H9 (cell line): ENCODE measurements at regions not wholly inside any gene's neighbourhood (a gene's known extent, or its start where the extent isn't known, plus 50 kb on each side); places are given as distances from the start of the nearest gene placed in this dataset.

Experiments
- DNase-seq: peaks from one replicate; pipeline ENCODE4 v3.0.0-alpha.2; 2017
- H2AFZ ChIP-seq: one replicate; pipeline ENCODE4 v1.6.1; 2013; ENCODE audit warnings: mild to moderate bottlenecking, low read length, control low read depth, moderate library complexity
- H2AK5ac ChIP-seq: 2 replicates; pipeline ENCODE4 v1.6.1; 2013; ENCODE audit warnings: low read length, control low read depth, mixed read lengths; ENCODE audit not compliant: insufficient read length
- H2BK120ac ChIP-seq: one replicate; pipeline ENCODE4 v1.6.1; 2013; ENCODE audit warnings: low read depth, mild to moderate bottlenecking, low read length, control low read depth, inconsistent platforms; ENCODE audit not compliant: poor library complexity, severe bottlenecking
- H2BK12ac ChIP-seq: 2 replicates; pipeline ENCODE4 v1.6.1; 2013; ENCODE audit warnings: low read length, control low read depth, mixed read lengths, low read depth; ENCODE audit not compliant: insufficient read length
- H2BK15ac ChIP-seq: 2 replicates; pipeline ENCODE4 v1.6.1; 2013; ENCODE audit warnings: low read depth, low read length, control low read depth
- H2BK20ac ChIP-seq: one replicate; pipeline ENCODE4 v1.6.1; 2013; ENCODE audit warnings: low read depth, mild to moderate bottlenecking, low read length, control low read depth, inconsistent platforms; ENCODE audit not compliant: poor library complexity, severe bottlenecking
- H2BK5ac ChIP-seq: 2 replicates; pipeline ENCODE4 v1.6.1; 2013; ENCODE audit warnings: low read length, control low read depth, mixed read lengths; ENCODE audit not compliant: insufficient read length
- H3K14ac ChIP-seq: 2 replicates; pipeline ENCODE4 v1.6.1; 2013; ENCODE audit warnings: low read length, control low read depth; ENCODE audit not compliant: insufficient read depth
- H3K18ac ChIP-seq: 2 replicates; pipeline ENCODE4 v1.6.1; 2013; ENCODE audit warnings: low read depth, mild to moderate bottlenecking, mixed read lengths, low read length, control low read depth; ENCODE audit not compliant: insufficient read length
- H3K23ac ChIP-seq: 2 replicates; pipeline ENCODE4 v1.6.1; 2013; ENCODE audit warnings: low read length, control low read depth, mixed read lengths, low read depth; ENCODE audit not compliant: insufficient read length
- H3K23me2 ChIP-seq: 2 replicates; pipeline ENCODE4 v1.6.1; 2013; ENCODE audit warnings: low read depth, mild to moderate bottlenecking, mixed read lengths, low read length, control low read depth; ENCODE audit not compliant: insufficient read length, poor library complexity, severe bottlenecking
- H3K27ac ChIP-seq: 2 replicates; pipeline ENCODE4 v1.5.1; 2013; ENCODE audit warnings: low read length, control low read depth, mixed read lengths, low read depth; ENCODE audit not compliant: insufficient read length
- H3K27me3 ChIP-seq: 2 replicates; pipeline ENCODE4 v1.6.1; 2013; ENCODE audit warnings: low read length, control low read depth, inconsistent platforms; ENCODE audit not compliant: insufficient read depth
- H3K4ac ChIP-seq: 2 replicates; pipeline ENCODE4 v1.6.1; 2013; ENCODE audit warnings: low read depth, mild to moderate bottlenecking, control low read depth, inconsistent platforms, low read length, moderate library complexity
- H3K4me1 ChIP-seq: 2 replicates; pipeline ENCODE4 v1.6.1; 2013; ENCODE audit warnings: low read length, control low read depth, inconsistent platforms; ENCODE audit not compliant: insufficient read depth
- H3K4me2 ChIP-seq: 2 replicates; pipeline ENCODE4 v1.6.1; 2013; ENCODE audit warnings: low read length, control low read depth, mixed read lengths; ENCODE audit not compliant: insufficient read length, insufficient read depth
- H3K56ac ChIP-seq: 2 replicates; pipeline ENCODE4 v1.6.1; 2013; ENCODE audit warnings: low read depth, mild to moderate bottlenecking, mixed read lengths, low read length, control low read depth; ENCODE audit not compliant: insufficient read length
- H3K79me1 ChIP-seq: 2 replicates; pipeline ENCODE4 v1.6.1; 2013; ENCODE audit warnings: low read depth, mild to moderate bottlenecking, moderate library complexity, low read length, control low read depth, inconsistent platforms; ENCODE audit not compliant: insufficient read depth, poor library complexity, severe bottlenecking
- H3K79me2 ChIP-seq: 2 replicates; pipeline ENCODE4 v1.6.1; 2013; ENCODE audit warnings: low read length, control low read depth, inconsistent platforms; ENCODE audit not compliant: insufficient read depth
- H3K9ac ChIP-seq: 2 replicates; pipeline ENCODE4 v1.6.1; 2013; ENCODE audit warnings: low read length, control low read depth, mixed read lengths; ENCODE audit not compliant: insufficient read length; ENCODE audit errors: extremely low read depth
- H3K9me3 ChIP-seq: one replicate; pipeline ENCODE4 v1.6.1; 2013; ENCODE audit warnings: low read depth, low read length, inconsistent platforms; ENCODE audit not compliant: control insufficient read depth
- H3T11ph ChIP-seq: one replicate; pipeline ENCODE4 v1.6.1; 2013; ENCODE audit warnings: mild to moderate bottlenecking, low read length, control low read depth, inconsistent platforms
- H4K20me1 ChIP-seq: one replicate; pipeline ENCODE4 v1.6.1; 2013; ENCODE audit not compliant: control insufficient read depth, insufficient read length, insufficient read depth
- H4K5ac ChIP-seq: 2 replicates; pipeline ENCODE4 v1.6.1; 2013; ENCODE audit warnings: low read depth, mild to moderate bottlenecking, mixed read lengths, low read length, control low read depth; ENCODE audit not compliant: insufficient read length
- H4K8ac ChIP-seq: replicated peaks from 2 replicates; pipeline ENCODE4 v1.6.1; 2013; ENCODE audit warnings: low read length, control low read depth, mixed read lengths, low read depth; ENCODE audit not compliant: insufficient read length
- H4K91ac ChIP-seq: 2 replicates; pipeline ENCODE4 v1.6.1; 2013; ENCODE audit warnings: low read depth, mild to moderate bottlenecking, moderate library complexity, mixed read lengths, low read length, control low read depth; ENCODE audit not compliant: insufficient read length
- H3K27ac Mint-ChIP-seq, 3 experiments: 2 replicates in 2 of 3; 3 replicates in 1 of 3; pipeline ENCODE4 v1.8.0; 2020 to 2021; ENCODE audit warnings: mixed read lengths in 3 of 3, mild to moderate bottlenecking in 1 of 3, moderate library complexity in 1 of 3
- H3K27me3 Mint-ChIP-seq: 2 replicates; pipeline ENCODE4 v1.8.0; 2021; ENCODE audit warnings: low read depth, mild to moderate bottlenecking, moderate library complexity, mixed read lengths
- H3K36me3 Mint-ChIP-seq, 3 experiments: 2 replicates in 2 of 3; 3 replicates in 1 of 3; pipeline ENCODE4 v1.8.0; 2020 to 2021; ENCODE audit warnings: low read depth in 3 of 3, mixed read lengths in 3 of 3; ENCODE audit not compliant: insufficient read depth in 1 of 3
- H3K4me1 Mint-ChIP-seq, 2 experiments: 2 replicates each; pipeline ENCODE4 v1.8.0; 2020; ENCODE audit warnings: mixed read lengths in 2 of 2
- H3K4me3 Mint-ChIP-seq, 2 experiments: 2 replicates in 1 of 2; 3 replicates in 1 of 2; pipeline ENCODE4 v1.8.0; 2020 to 2021; ENCODE audit warnings: mild to moderate bottlenecking in 2 of 2, mixed read lengths in 2 of 2, moderate library complexity in 1 of 2
- H3K9me3 Mint-ChIP-seq, 2 experiments: 2 replicates in 1 of 2; 3 replicates in 1 of 2; pipeline ENCODE4 v1.8.0; 2020; ENCODE audit warnings: mild to moderate bottlenecking in 2 of 2, mixed read lengths in 2 of 2, moderate library complexity in 1 of 2
- WGBS: extraction: QIAGEN DNeasy Blood & Tissue Kit; methylation state at CpG from one replicate; pipeline ENCODE4 v1.1.7; 2013; ENCODE audit warnings: missing lambda C conversion rate, low lambda C conversion rate, mixed read lengths; ENCODE audit not compliant: insufficient read length; ENCODE audit errors: extremely low coverage; 5-methylcytosine and 5-hydroxymethylcytosine counted together
- TF ChIP-seq, protein P1 (sequence below): fragments of 200-600 bp; sonication (generic); conservative IDR thresholded peaks from 3 replicates; pipeline ENCODE4 v1.8.0; 2021; ENCODE audit warnings: antibody characterized with exemption, mild to moderate bottlenecking

DNA sequence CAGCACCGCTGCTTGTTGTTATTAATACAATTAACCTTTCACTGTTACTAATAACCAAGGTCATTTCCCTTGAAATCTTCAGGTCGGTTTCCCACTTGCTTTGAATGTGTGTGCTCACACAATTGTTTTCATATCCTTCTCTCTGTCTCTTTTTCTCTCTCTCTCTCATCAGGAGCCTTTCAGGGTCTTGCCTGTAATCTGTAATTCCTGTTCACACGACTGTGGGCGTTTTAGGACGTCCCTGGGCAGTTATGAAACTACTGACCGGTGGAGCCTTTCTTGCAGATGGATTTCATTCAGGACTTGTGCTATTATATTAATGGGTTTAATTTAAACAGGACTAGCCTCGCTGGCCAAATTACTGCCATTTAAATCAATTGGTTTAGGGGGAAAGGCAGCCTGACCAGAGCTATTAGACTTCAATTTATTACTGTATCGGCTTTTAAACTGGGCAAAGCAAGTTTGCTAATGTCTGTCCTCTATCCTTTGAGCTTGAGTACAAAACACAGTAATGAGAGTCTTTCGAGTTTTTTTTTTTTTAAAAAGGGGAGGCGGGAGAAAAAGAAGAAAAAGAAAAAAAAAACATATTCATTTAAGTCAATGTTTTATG, 316.0 kb upstream of the TLE4 start:
- no peak overlapping the region for H4K5ac ChIP-seq
- TF ChIP-seq, protein P1, sequence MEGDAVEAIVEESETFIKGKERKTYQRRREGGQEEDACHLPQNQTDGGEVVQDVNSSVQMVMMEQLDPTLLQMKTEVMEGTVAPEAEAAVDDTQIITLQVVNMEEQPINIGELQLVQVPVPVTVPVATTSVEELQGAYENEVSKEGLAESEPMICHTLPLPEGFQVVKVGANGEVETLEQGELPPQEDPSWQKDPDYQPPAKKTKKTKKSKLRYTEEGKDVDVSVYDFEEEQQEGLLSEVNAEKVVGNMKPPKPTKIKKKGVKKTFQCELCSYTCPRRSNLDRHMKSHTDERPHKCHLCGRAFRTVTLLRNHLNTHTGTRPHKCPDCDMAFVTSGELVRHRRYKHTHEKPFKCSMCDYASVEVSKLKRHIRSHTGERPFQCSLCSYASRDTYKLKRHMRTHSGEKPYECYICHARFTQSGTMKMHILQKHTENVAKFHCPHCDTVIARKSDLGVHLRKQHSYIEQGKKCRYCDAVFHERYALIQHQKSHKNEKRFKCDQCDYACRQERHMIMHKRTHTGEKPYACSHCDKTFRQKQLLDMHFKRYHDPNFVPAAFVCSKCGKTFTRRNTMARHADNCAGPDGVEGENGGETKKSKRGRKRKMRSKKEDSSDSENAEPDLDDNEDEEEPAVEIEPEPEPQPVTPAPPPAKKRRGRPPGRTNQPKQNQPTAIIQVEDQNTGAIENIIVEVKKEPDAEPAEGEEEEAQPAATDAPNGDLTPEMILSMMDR: no peak
- no peaks in the 10 kb centered on the region for H3K4me1 ChIP-seq
- H2BK12ac ChIP-seq: no peak overlapping the region
- H3K27me3 ChIP-seq: no peaks in the 10 kb centered on the region
- no peak overlapping the region for H2BK20ac ChIP-seq
- DNase-seq: no peak
- no peak overlapping the region for H3K27ac ChIP-seq
- no peaks in the 10 kb centered on the region for H3K4me1 Mint-ChIP-seq
- H4K20me1 ChIP-seq: no peaks in the 10 kb centered on the region
- H3K79me1 ChIP-seq: no peaks in the 10 kb centered on the region
- no peaks in the 10 kb centered on the region for H3K79me2 ChIP-seq
- H3T11ph ChIP-seq: no peak overlapping the region
- WGBS: no CpG with 5 or more reads among the region's 10 CpGs
- no peak overlapping the region for H2BK5ac ChIP-seq
- H3K4me3 Mint-ChIP-seq: no peak overlapping the region
- no peak overlapping the region for H2BK15ac ChIP-seq
- H3K18ac ChIP-seq: no peak overlapping the region
- peaks cover 3 to 7% of the 10 kb centered on the region in 2 experiments; a peak in 3 of 5 replicates for H3K9me3 Mint-ChIP-seq
- no peak overlapping the region for H3K14ac ChIP-seq
- no peak overlapping the region for H3K4ac ChIP-seq
- H4K91ac ChIP-seq: no peak overlapping the region
- H3K23me2 ChIP-seq: no peaks in the 10 kb centered on the region
- no peak overlapping the region for H4K8ac ChIP-seq
- peaks cover 5% of the 10 kb centered on the region for H3K27me3 Mint-ChIP-seq
- H3K27ac Mint-ChIP-seq: no peak overlapping the region
- H3K4me2 ChIP-seq: no peak overlapping the region
- no peaks in the 10 kb centered on the region for H3K9me3 ChIP-seq
- H3K23ac ChIP-seq: no peak overlapping the region
- no peak overlapping the region for H3K56ac ChIP-seq
- H3K36me3 Mint-ChIP-seq: no peaks in the 10 kb centered on the region; a peak in 1 of 7 replicates
- H3K9ac ChIP-seq: no peak overlapping the region
- H2BK120ac ChIP-seq: no peak overlapping the region
- no peak overlapping the region for H2AFZ ChIP-seq
- no peak overlapping the region for H2AK5ac ChIP-seq
